ENCODE measurements at regions not wholly inside any gene's neighbourhood (a gene's known extent, or its start where the extent isn't known, plus 50 kb on each side); places are given as distances from the start of the nearest gene placed in this dataset.
A peak's percentile ranks its signal among the peaks of the same experiment; 100 is the strongest.

GRCh38 chr6:134689177-134689576, 260.7 kb downstream of the ALDH8A1 start:
- no peaks in the 10 kb centered on the region for H3K36me3 ChIP-seq (ENCODE audit: insufficient read depth, low read length)
- DNase-seq, result no peak
- H3K4me1 ChIP-seq (ENCODE audit: insufficient read depth, low read length), result no peaks in the 10 kb centered on the region
- no peaks in the 10 kb centered on the region for H3K27me3 ChIP-seq (ENCODE audit: insufficient read depth, low read length, poor library complexity, severe bottlenecking)
- H3K27ac Mint-ChIP-seq, result no peak overlapping the region
- peaks cover 5 to 46% of the 10 kb centered on the region in 2 donors for H3K27me3 Mint-ChIP-seq
- ChIA-PET POLR2A (no interaction called here), CTCF (no interaction called here)
- H3K4me1 Mint-ChIP-seq, result peaks cover 0 to 4% (median 0%) of the 10 kb centered on the region in 3 donors
- H3K9me3 Mint-ChIP-seq, result no peaks in the 10 kb centered on the region
- no peak overlapping the region for H3K27ac ChIP-seq (ENCODE audit: low read depth, low read length)
- no peaks in the 10 kb centered on the region for H3K36me3 Mint-ChIP-seq
- H3K9me3 ChIP-seq (ENCODE audit: low read length), result no peaks in the 10 kb centered on the region
- H3K4me3 ChIP-seq (ENCODE audit: low read length), result no peak overlapping the region
- H3K4me3 Mint-ChIP-seq, result no peak overlapping the region

GRCh38 chr6:134686071-134686470, 263.8 kb downstream of the ALDH8A1 start:
- ChIA-PET POLR2A (no interaction called here), CTCF (no interaction called here)
- Histone ChIP-seq H3K9me3 (ENCODE audit: low read length) (no peaks in the 10 kb centered on the region), H3K27ac (ENCODE audit: low read depth, low read length) (no peak overlapping the region), H3K27me3 (ENCODE audit: insufficient read depth, low read length, poor library complexity, severe bottlenecking) (no peaks in the 10 kb centered on the region), H3K4me1 (ENCODE audit: insufficient read depth, low read length) (no peaks in the 10 kb centered on the region), H3K4me3 (ENCODE audit: low read length) (no peak overlapping the region), H3K36me3 (ENCODE audit: insufficient read depth, low read length) (no peaks in the 10 kb centered on the region)
- Mint-ChIP-seq H3K4me3 (no peak overlapping the region), H3K27me3 (peaks cover 5 to 36% of the 10 kb centered on the region in 2 donors), H3K9me3 (no peaks in the 10 kb centered on the region), H3K36me3 (no peaks in the 10 kb centered on the region), H3K4me1 (no peaks in the 10 kb centered on the region), H3K27ac (no peak overlapping the region)
- DNase-seq, result no peak

GRCh38 chr6:134684423-134684795, 265.5 kb downstream of the ALDH8A1 start:
- H3K27me3 ChIP-seq (ENCODE audit: insufficient read depth, low read length, poor library complexity, severe bottlenecking), result no peaks in the 10 kb centered on the region
- no peaks in the 10 kb centered on the region for H3K9me3 ChIP-seq (ENCODE audit: low read length)
- H3K27ac Mint-ChIP-seq, result no peak overlapping the region
- no peak overlapping the region for H3K4me3 Mint-ChIP-seq
- H3K4me1 Mint-ChIP-seq, result no peaks in the 10 kb centered on the region
- H3K9me3 Mint-ChIP-seq, result no peaks in the 10 kb centered on the region
- ChIA-PET CTCF (no interaction called here), POLR2A (no interaction called here)
- no peaks in the 10 kb centered on the region for H3K36me3 Mint-ChIP-seq
- H3K36me3 ChIP-seq (ENCODE audit: insufficient read depth, low read length), result no peaks in the 10 kb centered on the region
- H3K27ac ChIP-seq (ENCODE audit: low read depth, low read length), result no peak overlapping the region
- H3K4me1 ChIP-seq (ENCODE audit: insufficient read depth, low read length), result no peaks in the 10 kb centered on the region
- no peak overlapping the region for H3K4me3 ChIP-seq (ENCODE audit: low read length)
- DNase-seq, result no peak
- peaks cover 2 to 24% of the 10 kb centered on the region in 2 donors for H3K27me3 Mint-ChIP-seq

- no peak overlapping the region for H3K4me3 Mint-ChIP-seq
- Histone ChIP-seq H3K27ac (ENCODE audit: low read depth, low read length) (no peak overlapping the region), H3K4me1 (ENCODE audit: insufficient read depth, low read length) (no peaks in the 10 kb centered on the region), H3K27me3 (ENCODE audit: insufficient read depth, low read length, poor library complexity, severe bottlenecking) (no peaks in the 10 kb centered on the region), H3K4me3 (ENCODE audit: low read length) (no peak overlapping the region), H3K9me3 (ENCODE audit: low read length) (no peaks in the 10 kb centered on the region), H3K36me3 (ENCODE audit: insufficient read depth, low read length) (no peaks in the 10 kb centered on the region)
- no peaks in the 10 kb centered on the region for H3K9me3 Mint-ChIP-seq
- H3K27me3 Mint-ChIP-seq, result peaks cover 0 to 19% of the 10 kb centered on the region in 2 donors
- CTCF ChIA-PET, result no interaction called here
- no peak for DNase-seq
- no peak overlapping the region for H3K27ac Mint-ChIP-seq
- H3K36me3 Mint-ChIP-seq, result no peaks in the 10 kb centered on the region
- no peaks in the 10 kb centered on the region for H3K4me1 Mint-ChIP-seq
- POLR2A ChIA-PET, result no interaction called here
These were observed 266.0 kb downstream of the ALDH8A1 start for GRCh38 chr6:134683783-134684422.

GRCh38 chr6:134680433-134680832, 269.5 kb downstream of the ALDH8A1 start:
- ChIA-PET POLR2A (no interaction called here), CTCF (no interaction called here)
- Mint-ChIP-seq H3K9me3 (no peaks in the 10 kb centered on the region), H3K36me3 (no peaks in the 10 kb centered on the region), H3K27ac (peak overlapping the region in 1 of 8 donors; percentile 51), H3K4me3 (no peak overlapping the region), H3K4me1 (no peaks in the 10 kb centered on the region), H3K27me3 (peaks cover 0 to 5% of the 10 kb centered on the region in 2 donors)
- Histone ChIP-seq H3K27me3 (ENCODE audit: insufficient read depth, low read length, poor library complexity, severe bottlenecking) (no peaks in the 10 kb centered on the region), H3K4me1 (ENCODE audit: insufficient read depth, low read length) (no peaks in the 10 kb centered on the region), H3K36me3 (ENCODE audit: insufficient read depth, low read length) (no peaks in the 10 kb centered on the region), H3K9me3 (ENCODE audit: low read length) (no peaks in the 10 kb centered on the region), H3K27ac (ENCODE audit: low read depth, low read length) (no peak overlapping the region), H3K4me3 (ENCODE audit: low read length) (no peak overlapping the region)
- DNase-seq, result no peak

- H3K27ac Mint-ChIP-seq, result peak overlapping the region in 1 of 8 donors; percentile 57
- no peaks in the 10 kb centered on the region for H3K9me3 Mint-ChIP-seq
- peaks cover 0 to 5% of the 10 kb centered on the region in 2 donors for H3K27me3 Mint-ChIP-seq
- no peak overlapping the region for H3K4me3 ChIP-seq (ENCODE audit: low read length)
- no peaks in the 10 kb centered on the region for H3K9me3 ChIP-seq (ENCODE audit: low read length)
- DNase-seq, result no peak
- no peaks in the 10 kb centered on the region for H3K4me1 ChIP-seq (ENCODE audit: insufficient read depth, low read length)
- ChIA-PET POLR2A (no interaction called here), CTCF (no interaction called here)
- H3K4me1 Mint-ChIP-seq, result no peaks in the 10 kb centered on the region
- H3K36me3 Mint-ChIP-seq, result no peaks in the 10 kb centered on the region
- no peak overlapping the region for H3K27ac ChIP-seq (ENCODE audit: low read depth, low read length)
- no peak overlapping the region for H3K4me3 Mint-ChIP-seq
- H3K27me3 ChIP-seq (ENCODE audit: insufficient read depth, low read length, poor library complexity, severe bottlenecking), result no peaks in the 10 kb centered on the region
- no peaks in the 10 kb centered on the region for H3K36me3 ChIP-seq (ENCODE audit: insufficient read depth, low read length)
These were observed 269.9 kb downstream of the ALDH8A1 start for GRCh38 chr6:134680021-134680420.

GRCh38 chr6:134678436-134678889, 271.4 kb downstream of the ALDH8A1 start:
- CTCF ChIA-PET, result no interaction called here
- no peaks in the 10 kb centered on the region for H3K36me3 ChIP-seq (ENCODE audit: insufficient read depth, low read length)
- H3K4me3 ChIP-seq (ENCODE audit: low read length), result no peak overlapping the region
- H3K9me3 ChIP-seq (ENCODE audit: low read length), result no peaks in the 10 kb centered on the region
- no peaks in the 10 kb centered on the region for H3K9me3 Mint-ChIP-seq
- no peak overlapping the region for H3K27ac Mint-ChIP-seq
- no peak for DNase-seq
- no peaks in the 10 kb centered on the region for H3K4me1 Mint-ChIP-seq
- no peaks in the 10 kb centered on the region for H3K36me3 Mint-ChIP-seq
- no peaks in the 10 kb centered on the region for H3K27me3 ChIP-seq (ENCODE audit: insufficient read depth, low read length, poor library complexity, severe bottlenecking)
- H3K4me1 ChIP-seq (ENCODE audit: insufficient read depth, low read length), result no peaks in the 10 kb centered on the region
- no peak overlapping the region for H3K27ac ChIP-seq (ENCODE audit: low read depth, low read length)
- H3K27me3 Mint-ChIP-seq, result peaks cover 0 to 5% of the 10 kb centered on the region in 2 donors
- H3K4me3 Mint-ChIP-seq, result no peak overlapping the region
- POLR2A ChIA-PET, result no interaction called here

- ChIA-PET POLR2A (no interaction called here), CTCF (no interaction called here)
- H3K27ac Mint-ChIP-seq, result no peak overlapping the region
- H3K27me3 ChIP-seq (ENCODE audit: insufficient read depth, low read length, poor library complexity, severe bottlenecking), result no peaks in the 10 kb centered on the region
- no peaks in the 10 kb centered on the region for H3K4me1 Mint-ChIP-seq
- no peaks in the 10 kb centered on the region for H3K36me3 ChIP-seq (ENCODE audit: insufficient read depth, low read length)
- H3K36me3 Mint-ChIP-seq, result no peaks in the 10 kb centered on the region
- H3K27ac ChIP-seq (ENCODE audit: low read depth, low read length), result no peak overlapping the region
- H3K4me3 Mint-ChIP-seq, result no peak overlapping the region
- no peak for DNase-seq
- H3K27me3 Mint-ChIP-seq, result peaks cover 0 to 5% of the 10 kb centered on the region in 2 donors
- no peak overlapping the region for H3K4me3 ChIP-seq (ENCODE audit: low read length)
- no peaks in the 10 kb centered on the region for H3K9me3 ChIP-seq (ENCODE audit: low read length)
- H3K9me3 Mint-ChIP-seq, result no peaks in the 10 kb centered on the region
- H3K4me1 ChIP-seq (ENCODE audit: insufficient read depth, low read length), result no peaks in the 10 kb centered on the region
These were observed 273.3 kb downstream of the ALDH8A1 start for GRCh38 chr6:134676307-134677281.
